ENCODE measurements at regions not wholly inside any gene's neighbourhood (a gene's known extent, or its start where the extent isn't known, plus 50 kb on each side); places are given as distances from the start of the nearest gene placed in this dataset.

DNA sequence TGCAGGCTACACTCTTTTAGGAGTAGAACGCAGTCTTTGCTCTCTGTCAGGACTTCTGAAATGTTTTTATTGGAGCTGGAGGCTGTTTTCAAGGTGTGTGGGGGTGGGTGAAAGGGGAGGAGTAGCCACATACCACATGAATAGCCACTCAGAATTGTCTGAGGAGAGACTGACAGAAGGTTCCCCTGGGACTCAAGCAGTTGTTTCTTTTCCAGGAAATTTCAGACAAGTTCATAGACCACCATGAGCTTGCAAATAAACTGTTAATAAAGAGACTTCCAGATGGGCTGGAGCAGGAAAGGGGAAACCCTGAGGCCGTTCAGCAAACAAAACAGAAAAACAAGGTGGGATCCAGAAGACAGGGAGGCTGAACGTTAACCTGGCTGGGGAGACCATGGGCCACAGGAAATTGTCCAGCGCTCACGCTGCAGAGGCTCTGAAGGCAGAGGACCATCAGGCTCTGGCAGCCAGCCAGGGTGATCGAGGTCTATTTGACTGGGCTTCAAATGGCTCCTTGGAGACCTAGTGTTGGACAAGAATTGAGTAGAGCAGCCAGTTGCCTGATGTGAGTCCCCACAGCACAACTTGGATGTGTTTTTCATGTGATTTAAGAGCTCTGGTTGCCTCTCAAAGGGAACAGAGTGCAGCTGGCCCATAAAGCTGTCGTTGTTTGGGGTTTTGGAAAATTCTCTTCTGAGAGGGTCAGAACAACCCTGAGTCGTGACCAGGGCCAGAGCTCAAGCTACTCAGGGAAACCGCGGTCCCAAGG, 159.2 kb upstream of the RAI14 start:
- Histone ChIP-seq H3K9me3 (replicated peaks; ENCODE audit: control insufficient read depth, insufficient read depth, low read length) (no peaks in the 10 kb centered on the region), H3K27ac (ENCODE audit: insufficient read depth, low read depth, low read length) (no peak overlapping the region), H2AFZ (ENCODE audit: low read depth, low read length) (no peak overlapping the region), H3K36me3 (ENCODE audit: control insufficient read depth in 2 of 2, extremely low read depth in 1 of 2, insufficient read depth in 2 of 2, low read length in 2 of 2) (no peaks in the 10 kb centered on the region), H3K4me1 (ENCODE audit: control insufficient read depth, extremely low read depth, insufficient read depth, low read length) (peaks cover 18% of the 10 kb centered on the region), H3K27me3 (ENCODE audit: control insufficient read depth in 2 of 2, insufficient read depth in 2 of 2, low read length in 2 of 2) (no peaks in the 10 kb centered on the region), H3K4me2 (ENCODE audit: insufficient read depth, low read length) (no peak overlapping the region), H3K9ac (replicated peaks; ENCODE audit: extremely low read depth, insufficient read depth, low read length) (no peak overlapping the region), H3K9me1 (replicated peaks; ENCODE audit: control insufficient read depth, extremely low read depth, insufficient read depth, low read length) (no peaks in the 10 kb centered on the region), H4K20me1 (replicated peaks; ENCODE audit: control insufficient read depth, extremely low read depth, insufficient read depth, low read length) (no peaks in the 10 kb centered on the region), H3K79me2 (ENCODE audit: control insufficient read depth, insufficient read depth, low read length) (no peaks in the 10 kb centered on the region), H3K4me3 (replicated peaks in 1 of 3; ENCODE audit: insufficient read depth in 1 of 3, low read depth in 1 of 3, low read length in 3 of 3) (no peak overlapping the region)
- no peak for TF ChIP-seq MAX (IDR thresholded peaks at IDR 0.05; ENCODE audit: insufficient read depth, insufficient read length)
- TF ChIP-seq MYC (IDR thresholded peaks at IDR 0.05; ENCODE audit: low read depth, low read length), result no peak
- TF ChIP-seq CTCF (IDR thresholded peaks at IDR 0.05; ENCODE audit: extremely low read depth in 1 of 2, insufficient read depth in 1 of 2, low read depth in 1 of 2, low read length in 2 of 2), result no peak
- no peak for TF ChIP-seq EZH2 (IDR thresholded peaks at IDR 0.05; ENCODE audit: borderline replicate concordance, low read depth, low read length, severe bottlenecking)
- no peak for TF ChIP-seq POLR2A (IDR thresholded peaks at IDR 0.05; ENCODE audit: low read depth, low read length)
- no peak for TF ChIP-seq FOS (IDR thresholded peaks at IDR 0.05; ENCODE audit: borderline replicate concordance, insufficient read depth, low read length)
- no peak for TF ChIP-seq JUN (IDR thresholded peaks at IDR 0.05; ENCODE audit: borderline replicate concordance, insufficient read depth, insufficient read length, low read depth)
- TF ChIP-seq GATA2 (IDR thresholded peaks at IDR 0.05; ENCODE audit: insufficient read depth, insufficient read length, low read depth, low read length), result no peak
- no peak for TF ChIP-seq POLR2AphosphoS5 (IDR thresholded peaks at IDR 0.05; ENCODE audit: insufficient read depth, low read depth, low read length)
- FAIRE-seq (no peak), DNase-seq (ENCODE audit: low read depth, low spot score) (no peak)
- no TSS peak for BruUV-seq (replicated peaks)
- intact Hi-C loops (cut with micrococcal nuclease), result no loop called here
- ChIA-PET POLR2A (no interaction called here), CTCF (interaction anchor here (0.8 to 1.8 kb wide), 6 partner anchors 9 to 401 kb away, joined by 3 to 4 read pairs (median 3); no protein-coding TSS in a partner anchor)
- dilution Hi-C loops (cut with MboI; ENCODE audit: extremely low pct_ligation_motif_present, low sequenced_read_pairs), result loop anchor here (25.0 kb wide), 1 partner anchor 415 kb away; the partner anchor contains the start of genes BRIX1 and RAD1
